GM19351 (cell line): ENCODE measurements at regions not wholly inside any gene's neighbourhood (a gene's known extent, or its start where the extent isn't known, plus 50 kb on each side); places are given as distances from the start of the nearest gene placed in this dataset.

ENCODE experiments used
- ATAC-seq: cut with Tn5 transposase; IDR thresholded peaks from one replicate; pipeline ENCODE4 v1.9.1; 2021; ENCODE audit warnings: mild to moderate bottlenecking, moderate library complexity; ENCODE audit not compliant: unreplicated experiment

DNA sequence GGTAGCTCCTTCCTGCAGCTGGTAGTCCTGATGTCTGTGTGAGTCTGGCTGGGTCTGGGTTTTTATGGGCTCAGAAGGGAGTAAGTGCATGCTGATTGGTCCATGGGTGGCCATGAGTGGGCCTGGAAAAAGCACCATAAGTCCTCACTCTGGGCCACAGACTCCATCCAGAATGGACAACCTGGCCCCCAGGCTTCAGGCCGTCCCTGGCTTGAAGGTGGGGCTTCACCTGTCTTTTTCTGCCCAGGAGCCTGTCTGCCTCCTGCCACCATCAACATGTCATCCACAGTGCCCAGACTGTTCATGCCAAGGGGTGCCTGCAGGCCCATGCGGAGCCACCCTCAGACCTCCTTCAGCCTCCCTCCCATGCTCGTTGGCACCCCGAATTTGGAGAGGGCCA, 620.0 kb downstream of the RAPGEF2 start:
- no peak for ATAC-seq

DNA sequence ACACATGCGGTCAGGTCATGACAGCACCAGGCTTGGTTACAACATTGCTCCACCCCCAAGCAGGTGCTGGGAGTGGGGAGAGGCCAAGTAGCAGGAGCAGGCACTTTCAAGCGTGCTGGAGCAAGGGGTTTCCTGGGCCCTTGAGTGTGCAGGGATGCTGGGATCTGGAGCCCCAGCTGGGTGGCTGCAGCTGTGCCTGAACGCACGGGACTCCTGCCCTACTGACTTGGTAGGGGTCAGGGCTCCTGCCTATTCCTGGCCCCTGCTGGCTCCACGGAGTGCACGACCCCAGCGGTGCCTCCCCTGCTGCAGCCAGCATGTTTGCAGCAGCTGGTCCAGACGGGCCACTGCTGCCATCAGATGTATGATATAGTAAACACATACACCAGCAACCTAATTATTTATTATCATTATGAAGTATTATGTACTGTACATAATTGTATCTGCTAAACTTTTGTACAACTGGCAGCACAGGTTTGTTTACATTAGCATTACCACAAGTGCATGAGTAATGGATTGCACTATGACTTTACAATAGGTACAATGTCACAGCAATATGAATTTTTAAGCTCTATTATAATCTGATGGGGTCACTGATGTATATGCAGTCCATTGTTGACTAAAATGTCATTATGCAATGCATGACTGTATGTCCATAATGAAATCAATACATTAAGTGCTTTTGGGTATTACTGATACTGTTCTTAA, 620.6 kb downstream of the RAPGEF2 start:
- no peak for ATAC-seq

DNA sequence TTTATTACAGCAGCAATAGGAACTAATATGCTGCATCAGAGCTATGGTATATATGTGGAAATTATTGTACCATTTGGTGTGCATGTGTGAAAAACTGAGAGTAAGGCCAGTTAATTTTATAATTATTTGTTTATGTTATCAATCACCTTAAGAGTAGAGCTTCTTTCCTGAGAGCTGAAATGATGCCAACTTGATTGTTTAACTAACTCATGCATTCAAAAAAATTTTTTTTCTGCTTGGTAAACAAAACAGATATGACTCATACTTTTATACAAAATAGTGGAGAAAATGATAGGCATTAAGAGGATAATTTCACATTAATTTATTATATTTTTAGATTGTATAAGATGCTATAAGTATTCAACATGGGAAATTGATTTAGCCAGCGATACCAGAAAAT, 622.7 kb downstream of the RAPGEF2 start:
- ATAC-seq: no peak

DNA sequence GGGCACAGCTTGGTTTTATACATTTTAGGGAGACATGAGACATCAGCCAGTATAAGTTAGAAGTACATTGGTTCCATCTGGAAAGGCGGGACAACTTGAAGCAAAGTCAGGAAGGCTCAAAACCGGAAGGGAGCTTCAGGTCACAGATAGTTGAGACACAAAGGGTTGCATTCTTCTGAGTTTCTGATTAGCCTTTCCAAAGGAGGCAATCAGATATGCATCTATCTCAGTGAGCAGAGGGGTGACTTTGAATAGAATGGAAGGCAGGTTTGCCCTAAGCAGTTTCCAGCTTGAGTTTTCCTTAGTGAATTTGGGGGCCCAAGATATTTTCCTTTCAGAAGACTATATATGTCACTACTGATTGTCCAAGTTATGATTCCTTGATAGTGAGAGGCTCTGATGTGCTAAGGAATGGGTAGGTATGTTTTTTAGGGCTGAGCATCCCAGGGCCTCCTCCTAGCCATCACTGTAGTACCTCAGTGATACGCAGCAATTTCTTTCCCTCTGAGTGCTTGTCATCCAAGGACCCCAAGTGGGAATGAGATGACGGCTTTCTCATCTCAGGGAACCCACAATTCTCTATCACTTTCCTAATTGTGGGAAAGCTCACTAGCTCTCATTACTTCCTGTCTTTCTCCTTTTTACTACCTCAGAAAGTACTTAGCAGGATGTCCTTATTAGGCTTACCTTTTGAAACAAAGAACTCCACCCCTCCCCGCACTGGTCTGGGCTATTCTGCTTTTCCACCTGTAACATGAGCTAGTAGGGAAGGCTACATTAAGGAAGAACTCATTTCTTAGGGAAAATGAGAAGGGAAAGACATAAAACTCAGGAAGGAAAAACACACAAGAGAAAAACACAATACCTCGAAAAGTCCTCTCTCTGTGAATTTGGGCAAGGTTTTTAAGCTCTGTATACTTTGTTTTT, 632.7 kb downstream of the RAPGEF2 start:
- ATAC-seq: no peak

DNA sequence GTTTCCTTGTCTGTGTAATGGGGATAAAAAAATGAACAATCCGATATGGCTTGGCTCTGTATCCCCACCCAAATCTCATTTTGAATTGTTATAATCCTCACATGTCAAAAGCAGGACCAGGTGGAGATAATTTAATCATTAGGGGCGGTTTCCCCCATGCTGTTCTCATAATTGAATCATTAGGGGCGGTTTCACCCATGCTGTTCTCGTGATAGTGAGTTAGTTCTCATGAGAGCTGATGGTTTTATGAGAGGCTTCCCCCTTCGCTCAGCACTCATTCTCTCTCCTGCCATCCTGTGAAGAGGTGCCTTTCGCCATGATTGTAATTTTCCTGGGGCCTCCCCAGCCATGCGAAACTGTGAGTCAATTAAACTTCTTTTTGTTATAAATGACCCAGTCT, 633.5 kb downstream of the RAPGEF2 start:
- ATAC-seq: no peak

DNA sequence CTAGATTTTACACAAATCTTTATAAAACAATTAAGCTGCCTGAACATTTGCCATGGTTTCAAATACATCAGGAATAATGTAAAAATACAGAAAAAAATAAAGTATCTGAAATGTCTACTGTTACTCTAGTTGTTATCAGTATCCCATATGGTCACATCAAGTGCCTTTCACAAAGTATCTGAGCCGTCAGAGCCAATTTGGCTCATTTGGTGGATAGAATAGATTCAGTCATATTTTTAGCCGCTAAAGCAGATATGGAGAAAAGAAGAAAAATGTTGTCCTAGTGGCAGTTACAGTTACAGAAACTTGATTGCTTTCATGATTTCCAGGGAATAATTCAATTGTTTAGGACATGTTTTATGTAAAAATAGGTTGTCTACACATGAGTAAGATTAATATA, 641.1 kb downstream of the RAPGEF2 start:
- ATAC-seq: no peak

DNA sequence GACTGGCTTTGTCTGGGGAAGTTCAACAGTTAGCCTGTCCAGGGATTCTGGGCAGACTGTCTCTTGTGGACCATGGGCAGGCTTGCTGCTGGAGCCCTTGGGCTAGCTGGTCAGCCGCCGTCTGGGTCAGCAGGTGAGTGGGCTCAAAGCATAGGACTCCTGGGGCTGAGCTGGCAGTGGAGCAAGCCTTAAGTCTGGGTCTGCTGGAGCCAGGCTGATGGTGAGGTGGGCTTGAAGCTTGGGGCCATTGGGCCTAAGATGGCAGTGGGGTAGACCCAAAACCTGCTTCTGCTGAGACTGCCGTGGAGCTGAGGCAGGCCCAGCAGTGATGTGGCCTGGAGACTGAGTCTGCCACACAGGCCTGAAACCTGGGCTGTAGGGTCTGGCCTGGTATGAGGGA, 645.1 kb downstream of the RAPGEF2 start:
- no peak for ATAC-seq

DNA sequence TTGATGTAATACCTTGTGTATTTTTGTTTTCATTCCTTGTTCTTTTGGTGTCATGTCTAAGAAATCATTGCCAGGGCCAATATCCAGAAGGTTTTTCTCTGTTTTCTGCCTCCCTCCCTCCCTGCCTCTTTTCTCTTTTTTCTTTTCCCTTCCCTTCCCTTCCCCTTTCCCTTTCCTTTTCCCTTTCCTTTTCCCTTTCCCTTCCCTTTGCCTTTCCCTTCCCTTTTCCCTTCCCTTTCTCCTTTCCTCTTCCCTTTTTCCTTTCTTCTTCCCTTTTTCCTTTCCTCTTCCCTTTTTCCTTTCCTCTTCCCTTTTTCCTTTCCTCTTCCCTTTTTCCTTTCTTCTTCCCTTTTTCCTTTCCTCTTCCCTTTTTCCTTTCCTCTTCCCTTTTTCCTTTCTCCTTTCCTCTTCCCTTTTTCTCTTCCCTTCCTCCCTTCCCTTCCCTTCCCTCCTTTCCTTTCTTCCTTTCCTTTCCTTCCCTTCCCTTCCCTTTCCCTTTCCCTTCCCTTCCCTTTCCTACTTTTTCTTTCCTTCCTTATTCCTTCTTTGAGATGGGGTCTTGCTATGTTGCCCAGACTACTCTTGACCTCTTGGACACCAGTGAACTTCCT, 646.1 kb downstream of the RAPGEF2 start:
- no peak for ATAC-seq

DNA sequence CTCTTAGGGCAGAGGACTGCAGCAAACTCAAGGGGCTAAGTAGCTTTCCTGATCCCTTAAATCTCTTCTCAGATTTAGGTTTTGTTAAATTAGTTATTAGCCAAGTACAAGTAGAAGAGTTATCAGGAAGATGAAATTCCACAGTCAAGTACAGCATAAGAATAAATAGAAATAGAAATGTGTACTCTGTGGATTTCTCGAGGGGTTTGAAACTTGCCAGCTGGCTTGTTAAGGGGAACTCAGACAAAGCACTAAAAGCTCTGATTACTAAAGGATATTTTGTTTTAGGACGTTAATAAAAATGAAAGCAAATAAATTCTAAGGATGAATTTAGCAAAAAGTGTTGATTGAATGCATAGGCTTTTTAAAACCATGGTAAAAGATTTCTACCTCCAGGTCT, 654.6 kb downstream of the RAPGEF2 start:
- ATAC-seq: no peak

DNA sequence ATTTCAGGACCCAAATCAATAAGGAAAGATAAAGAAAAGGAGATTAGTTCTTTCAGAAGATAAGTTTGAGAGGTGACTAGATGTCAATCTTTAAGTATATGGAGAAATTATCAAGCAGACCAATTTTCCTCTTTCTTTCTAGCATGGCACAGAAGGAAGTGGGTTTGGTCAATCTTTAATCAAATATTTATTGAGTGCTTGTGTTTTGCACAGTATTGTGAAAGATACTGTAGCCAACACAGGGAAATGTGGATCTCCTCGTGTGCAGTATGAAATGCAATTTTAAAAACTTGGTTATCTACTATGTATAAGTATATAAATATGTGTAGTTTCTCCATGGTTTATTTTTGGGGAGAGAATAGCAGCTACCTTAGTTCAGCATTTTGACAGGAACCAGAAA, 655.2 kb downstream of the RAPGEF2 start:
- ATAC-seq: no peak

DNA sequence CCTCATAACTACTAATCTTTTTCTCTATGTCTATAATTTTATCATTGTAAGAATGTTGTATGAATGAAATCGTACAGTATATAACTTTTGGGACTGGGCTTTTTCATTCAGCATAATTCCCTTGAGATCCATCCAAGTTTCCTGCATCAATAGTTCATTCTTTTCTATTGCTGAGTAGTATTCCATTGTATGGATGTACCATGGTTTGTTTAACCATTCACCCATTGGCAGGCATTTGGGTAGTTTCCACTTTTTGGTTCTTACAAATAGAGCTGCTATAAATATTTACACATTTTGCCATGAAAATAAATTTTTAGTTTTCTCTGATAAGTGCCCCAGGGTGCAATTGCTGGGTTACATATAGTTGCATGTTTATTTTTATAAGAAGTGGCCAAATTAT, 659.8 kb downstream of the RAPGEF2 start:
- no peak for ATAC-seq

DNA sequence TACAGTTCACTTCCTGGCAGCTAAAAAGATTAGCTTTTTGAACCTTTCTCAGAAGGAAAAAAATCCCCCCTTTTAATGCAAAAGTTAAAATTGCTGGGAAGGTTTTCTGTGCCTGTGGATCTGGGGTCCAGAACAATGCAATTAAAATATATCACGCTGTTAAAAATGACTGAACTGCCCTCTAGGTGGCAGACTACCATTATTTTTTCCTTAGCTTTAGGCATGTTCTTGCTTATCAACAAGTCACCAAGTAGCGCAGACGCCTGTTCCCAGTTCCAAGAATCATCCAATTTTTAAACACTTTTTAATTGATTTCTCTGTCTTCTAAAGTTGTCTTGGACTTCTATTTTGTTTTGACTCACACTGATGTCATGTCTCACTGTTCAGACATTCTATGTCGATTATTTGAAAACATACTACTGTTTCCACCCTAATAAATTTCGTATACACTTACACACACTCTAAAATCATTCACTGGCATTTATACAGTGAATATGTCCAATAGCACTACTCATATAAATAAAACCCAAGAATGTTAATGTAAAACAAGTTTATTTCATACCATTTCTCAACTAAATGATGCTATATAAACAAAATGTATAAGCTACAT, 661.6 kb downstream of the RAPGEF2 start:
- ATAC-seq: peak; percentile 80

DNA sequence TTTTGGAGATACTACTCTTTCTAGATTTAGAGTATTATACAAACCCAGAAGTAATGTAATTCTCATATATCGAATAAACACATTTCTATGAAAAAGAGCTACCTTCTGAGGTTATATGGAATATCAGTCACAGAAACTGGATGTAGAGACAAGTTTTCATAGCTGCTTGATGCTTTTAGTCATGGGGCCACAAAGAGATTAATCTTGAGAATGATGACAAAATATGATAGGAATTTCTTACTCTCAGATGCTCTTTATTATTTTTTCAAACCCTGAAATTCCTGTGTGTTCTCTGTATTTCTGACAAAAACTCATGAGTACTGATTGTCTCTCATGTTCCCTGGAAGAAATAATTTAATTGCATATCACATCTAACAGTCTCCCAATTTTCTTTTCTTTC, 662.5 kb downstream of the RAPGEF2 start:
- ATAC-seq: no peak

DNA sequence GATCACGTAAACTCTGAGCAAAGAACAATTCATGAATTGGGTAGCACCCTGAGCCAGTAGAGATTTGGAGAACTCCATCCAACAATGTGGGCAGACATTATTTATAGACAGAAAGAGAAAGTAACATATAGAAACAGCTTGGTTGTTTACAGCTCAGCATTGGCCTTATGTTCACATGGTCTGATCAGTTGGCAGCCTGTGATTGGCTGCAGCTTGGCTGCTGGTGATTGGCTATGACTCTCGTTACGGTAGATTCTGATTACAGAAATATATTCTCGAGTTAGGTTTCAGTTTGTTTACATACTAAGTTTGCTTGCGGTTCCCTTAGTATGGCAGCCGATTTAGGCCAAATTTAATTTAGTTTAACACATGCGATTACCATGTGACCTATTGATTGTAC, 663.4 kb downstream of the RAPGEF2 start:
- ATAC-seq: peak; percentile 33

DNA sequence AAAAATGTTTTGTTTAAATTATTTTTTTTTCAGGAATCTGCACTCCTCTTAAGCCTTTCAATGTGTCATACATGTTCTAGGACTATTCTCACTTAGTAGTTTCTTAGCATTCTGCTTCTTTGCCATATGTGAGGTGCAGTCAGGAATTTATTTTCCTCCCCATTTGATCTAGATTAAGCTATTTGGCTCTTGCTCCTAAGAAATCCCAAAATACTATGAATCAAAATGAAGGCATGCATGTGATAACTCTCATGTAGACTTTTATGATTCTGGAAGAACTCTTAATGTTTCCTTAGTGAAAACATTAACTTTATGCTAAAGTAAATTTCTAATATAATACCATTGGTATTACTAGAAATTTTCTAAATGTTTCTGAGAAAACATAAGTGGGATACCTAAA, 664.5 kb downstream of the RAPGEF2 start:
- ATAC-seq: no peak

DNA sequence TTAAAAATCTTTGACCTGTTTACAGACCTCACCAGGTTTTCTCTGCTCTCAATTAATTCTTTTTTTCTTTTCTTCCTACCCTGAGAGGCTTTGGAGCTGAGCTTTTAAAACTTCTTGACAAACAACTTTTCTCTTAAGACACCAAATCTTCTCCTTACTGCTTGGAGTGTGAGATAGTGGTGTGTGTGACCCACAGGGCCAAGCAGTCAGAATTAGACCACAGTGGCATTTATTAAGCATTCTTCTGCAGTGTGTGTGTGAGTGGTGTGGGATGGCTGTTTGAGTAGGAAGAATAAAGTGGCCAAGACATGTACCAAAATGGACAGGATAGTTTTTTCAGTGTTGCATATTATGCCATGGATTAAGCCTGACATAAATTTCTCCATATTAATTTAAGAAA, 665.1 kb downstream of the RAPGEF2 start:
- no peak for ATAC-seq

DNA sequence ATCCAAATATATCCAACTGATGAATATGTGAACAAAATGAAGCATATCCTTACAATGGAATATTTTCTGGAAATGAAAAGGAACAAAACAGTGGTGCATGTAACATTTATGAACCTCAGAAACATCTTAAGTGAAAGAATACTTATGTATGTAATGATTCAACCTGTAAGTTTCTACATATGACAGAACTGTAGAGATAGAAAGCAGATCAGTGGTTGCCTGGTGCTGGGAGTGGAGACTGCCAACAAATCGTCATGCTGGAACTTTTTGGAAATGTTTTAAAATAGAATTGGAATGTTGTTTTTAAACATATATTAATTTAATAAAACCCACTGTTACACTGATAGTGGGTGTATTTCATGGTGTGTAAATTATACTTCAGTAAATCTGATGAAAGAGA, 667.5 kb downstream of the RAPGEF2 start:
- no peak for ATAC-seq

DNA sequence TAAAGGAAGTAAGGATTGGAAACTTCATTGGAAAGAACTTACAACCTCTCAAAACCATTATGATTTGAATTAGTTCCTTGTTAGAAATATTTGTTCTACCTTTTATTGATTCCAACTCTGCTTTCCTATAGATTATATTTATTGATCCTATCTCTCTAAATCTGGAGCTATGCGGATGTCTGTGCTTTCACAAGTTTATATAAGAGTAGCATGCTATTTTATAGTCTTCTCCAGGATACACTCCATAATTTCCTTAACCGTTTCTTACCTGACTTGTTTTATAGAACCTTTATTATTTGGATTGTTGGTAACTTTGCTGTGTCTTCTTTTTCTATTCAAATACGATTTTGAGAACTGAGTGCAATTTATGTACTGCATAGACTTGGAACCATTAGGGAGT, 668.1 kb downstream of the RAPGEF2 start:
- no peak for ATAC-seq

DNA sequence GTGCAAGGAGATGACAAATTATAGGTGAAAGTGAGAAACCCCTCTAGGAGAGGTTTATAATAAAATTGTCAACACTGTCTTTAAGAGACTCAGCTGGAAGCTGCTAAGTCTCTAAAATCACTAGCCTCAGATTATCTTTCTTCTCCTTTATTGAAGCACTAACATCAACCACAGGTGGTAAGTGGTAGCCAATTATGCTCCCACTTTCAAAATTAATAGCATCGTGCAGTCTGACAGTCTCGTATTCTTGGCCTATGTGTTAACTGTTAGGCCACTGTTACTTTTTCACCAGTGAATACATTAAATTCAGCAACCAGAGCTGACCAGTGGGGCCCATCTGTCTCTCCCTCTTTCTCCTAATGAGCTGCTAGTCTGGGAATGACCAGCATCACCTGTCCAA, 674.1 kb downstream of the RAPGEF2 start:
- no peak for ATAC-seq

DNA sequence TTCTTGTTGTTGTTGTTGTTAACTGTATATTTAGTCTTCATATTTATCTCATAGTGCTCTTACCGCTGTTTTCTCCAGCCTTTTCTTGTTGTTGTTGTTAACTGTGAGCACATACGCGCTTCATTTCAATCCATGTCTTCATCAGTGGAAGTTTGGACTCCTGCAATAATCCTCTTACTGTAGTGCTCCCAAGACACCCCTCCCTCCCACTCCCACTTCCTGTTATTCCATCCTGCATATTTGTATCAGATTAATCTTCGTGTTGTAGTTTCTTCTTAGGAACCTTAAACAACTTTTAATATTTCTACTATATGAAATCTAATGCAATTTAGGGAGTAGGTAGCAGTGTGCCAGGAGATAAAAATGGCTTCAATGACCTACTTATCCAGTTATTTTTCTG, 674.8 kb downstream of the RAPGEF2 start:
- ATAC-seq: no peak

DNA sequence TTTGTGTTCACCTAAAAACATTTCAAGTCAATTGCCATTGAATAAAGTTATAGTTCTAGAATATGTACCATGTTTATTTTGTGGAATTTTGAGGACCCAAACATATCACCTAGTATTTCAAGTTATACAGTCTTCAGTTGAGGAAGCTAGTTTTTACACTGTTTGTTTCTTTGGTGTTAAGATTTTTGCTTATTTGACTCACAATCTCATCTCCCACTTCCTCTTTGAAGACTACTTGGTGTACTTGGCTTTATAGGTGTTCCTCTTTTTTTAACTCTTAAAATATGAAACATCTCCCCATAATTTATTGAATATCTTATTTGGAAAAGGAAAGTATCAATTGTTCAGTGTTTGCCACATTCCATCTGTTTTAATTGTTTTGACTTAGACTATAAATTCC, 675.4 kb downstream of the RAPGEF2 start:
- ATAC-seq: peak; percentile 69

DNA sequence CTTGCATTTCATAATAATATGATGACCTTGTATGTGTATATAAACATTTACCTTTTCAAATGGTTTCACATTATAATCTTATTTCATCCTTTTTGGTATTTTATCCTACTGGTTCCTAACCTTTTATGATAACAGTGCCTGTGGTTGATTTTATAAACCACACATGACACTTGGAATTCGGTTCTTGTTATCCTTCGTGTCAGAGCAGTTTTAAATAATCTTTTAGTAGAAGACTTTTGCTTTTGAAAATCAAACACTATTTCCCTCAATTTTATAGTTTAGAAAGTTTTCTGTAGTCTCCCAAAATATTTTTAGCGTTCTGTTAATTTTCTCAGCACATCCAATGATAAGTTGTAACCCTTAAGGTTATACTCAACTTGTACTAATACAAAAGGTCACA, 676.8 kb downstream of the RAPGEF2 start:
- ATAC-seq: no peak
